A549 (cell line): ENCODE measurements at regions not wholly inside any gene's neighbourhood (a gene's known extent, or its start where the extent isn't known, plus 50 kb on each side); places are given as distances from the start of the nearest gene placed in this dataset.

ENCODE experiments used
- ATAC-seq, 2 experiments: fragments of 200-7000 bp in 1 of 2; fragments of >200 bp in 1 of 2; cut with Nextera tagmentation in 1 of 2; cut with Tn5 transposase in 1 of 2; 3 replicates each; pipeline versions ENCODE4 v1.8.0 to v1.9.1; 2018 to 2020; ENCODE audit warnings: mild to moderate bottlenecking in 1 of 2, moderate library complexity in 1 of 2
- CTCF ChIA-PET: fragments of 300-600 bp; sonication (Branson Sonifier 250); formaldehyde crosslinking; extraction: SDS; loops from one replicate; lab custom pipeline; 2021; ENCODE audit warnings: antibody characterized with exemption, inconsistent platforms; lab: Yijun Ruan, JAX
- POLR2A ChIA-PET: fragments of 350-600 bp; formaldehyde crosslinking; extraction: SDS; loops from one replicate; lab custom pipeline; 2021; ENCODE audit warnings: antibody characterized with exemption, inconsistent platforms; lab: Yijun Ruan, JAX
- DNase-seq, 2 experiments: peaks; one replicate each; pipeline versions ENCODE4 v3.0.0 to v3.0.0-alpha.2; 2011 to 2016; ENCODE audit warnings: low read depth in 1 of 2, low spot score in 1 of 2
- FAIRE-seq: peaks from 2 replicates; lab custom pipeline; 2011; peaks lifted over from hg19 to GRCh38; lab: Jason Lieb, UNC
- H3K27ac ChIP-seq, 2 experiments: fragments of >200 bp; sonication (Bioruptor Twin); formaldehyde crosslinking; 3 replicates each; pipeline ENCODE4 v1.5.1; 2016 to 2017
- H3K4me1 ChIP-seq: fragments of >200 bp; sonication (Bioruptor Twin); formaldehyde crosslinking; 3 replicates; pipeline ENCODE4 v1.6.1; 2016
- H3K4me2 ChIP-seq: fragments of >200 bp; sonication (Bioruptor Twin); formaldehyde crosslinking; 3 replicates; pipeline ENCODE4 v1.6.1; 2016
- H3K4me3 ChIP-seq: fragments of >200 bp; sonication (Bioruptor Twin); formaldehyde crosslinking; 3 replicates; pipeline ENCODE4 v1.5.1; 2016
- H3K9me3 ChIP-seq: fragments of >200 bp; sonication (Bioruptor Twin); formaldehyde crosslinking; 3 replicates; pipeline ENCODE4 v1.6.1; 2016
- ATOH8 ChIP-seq: fragments of 250-450 bp; sonication (Bioruptor Pico); IDR thresholded peaks from 2 replicates; pipeline ENCODE4 v1.5.0; 2020; ENCODE audit warnings: low read depth, mild to moderate bottlenecking, moderate library complexity
- BHLHE40 ChIP-seq: IDR thresholded peaks from 2 replicates; pipeline ENCODE4 v1.6.1; 2012; ENCODE audit warnings: low read depth, low read length, inconsistent platforms
- CBX8 ChIP-seq: fragments of 200-600 bp; sonication (generic); IDR thresholded peaks from 2 replicates; pipeline ENCODE4 v1.6.1; 2016
- EHMT2 ChIP-seq: fragments of 200-600 bp; sonication (generic); IDR thresholded peaks from 2 replicates; pipeline ENCODE4 v1.6.1; 2016; ENCODE audit warnings: antibody characterized with exemption, low read depth, mild to moderate bottlenecking, moderate library complexity
- ESRRA ChIP-seq: fragments of 150-350 bp; IDR thresholded peaks from 2 replicates; pipeline ENCODE4 v1.6.1; 2014; ENCODE audit warnings: mild to moderate bottlenecking, low read length, borderline replicate concordance
- GATA3 ChIP-seq: IDR thresholded peaks from 2 replicates; pipeline ENCODE4 v1.6.1; 2012; ENCODE audit warnings: borderline replicate concordance
- HDAC2 ChIP-seq: fragments of 200-600 bp; sonication (generic); IDR thresholded peaks from 2 replicates; pipeline ENCODE4 v1.6.1; 2016
- HES2 ChIP-seq: fragments of >200 bp; sonication (Bioruptor Twin); formaldehyde crosslinking; IDR thresholded peaks from 2 replicates; pipeline ENCODE4 v1.6.1; 2016
- HOXB5 ChIP-seq: fragments of 250-450 bp; sonication (Bioruptor Pico); IDR thresholded peaks from 2 replicates; pipeline ENCODE4 v1.5.0; 2020; ENCODE audit warnings: mild to moderate bottlenecking, moderate library complexity
- KDM5A ChIP-seq: fragments of 200-600 bp; sonication (generic); IDR thresholded peaks from 2 replicates; pipeline ENCODE4 v1.6.1; 2016; ENCODE audit warnings: antibody characterized with exemption, mild to moderate bottlenecking
- MAX ChIP-seq: IDR thresholded peaks from 2 replicates; pipeline ENCODE4 v1.6.1; 2012
- MAZ ChIP-seq: fragments of 150-350 bp; IDR thresholded peaks from 2 replicates; pipeline ENCODE4 v1.6.1; 2014; ENCODE audit warnings: antibody characterized with exemption, low read depth, low read length, borderline replicate concordance
- NPAS2 ChIP-seq: fragments of 250-450 bp; sonication (Bioruptor Pico); IDR thresholded peaks from 2 replicates; pipeline ENCODE4 v1.8.0; 2022; ENCODE audit warnings: mild to moderate bottlenecking, moderate library complexity, borderline replicate concordance
- POLR2A ChIP-seq: IDR thresholded peaks from 2 replicates; pipeline ENCODE4 v1.6.1; 2012; ENCODE audit warnings: mild to moderate bottlenecking, low read length
- RAD21 ChIP-seq, 2 experiments: fragments of >200 bp in 1 of 2; sonication (Bioruptor Twin) in 1 of 2; formaldehyde crosslinking in 1 of 2; IDR thresholded peaks in 1 of 2; conservative IDR thresholded peaks in 1 of 2; 2 replicates in 1 of 2; 3 replicates in 1 of 2; pipeline ENCODE4 v1.6.1; 2012 to 2018; ENCODE audit warnings: inconsistent platforms in 1 of 2
- RFX5 ChIP-seq: fragments of 450-650 bp; IDR thresholded peaks from 2 replicates; pipeline ENCODE4 v1.7.1; 2014; ENCODE audit warnings: antibody characterized with exemption, mild to moderate bottlenecking, moderate library complexity
- SMC3 ChIP-seq: fragments of >200 bp; sonication (Bioruptor Twin); formaldehyde crosslinking; IDR thresholded peaks from 3 replicates; pipeline ENCODE4 v1.6.1; 2018; ENCODE audit warnings: inconsistent platforms
- SREBF2 ChIP-seq: fragments of 450-650 bp; IDR thresholded peaks from 2 replicates; pipeline ENCODE4 v1.6.1; 2014; ENCODE audit warnings: mild to moderate bottlenecking, moderate library complexity
- ZFP36 ChIP-seq: fragments of 450-650 bp; IDR thresholded peaks from 2 replicates; pipeline ENCODE4 v1.6.1; 2014; ENCODE audit warnings: borderline replicate concordance; ENCODE audit not compliant: partially characterized antibody
- WGBS: methylation state at CpG from one replicate; pipeline ENCODE4 v1.1.6; 2017; ENCODE audit errors: missing lambda C conversion rate; 5-methylcytosine and 5-hydroxymethylcytosine counted together
- TF ChIP-seq, protein P1 (sequence below): fragments of 450-650 bp; IDR thresholded peaks from 2 replicates; pipeline ENCODE4 v1.6.1; 2014; ENCODE audit warnings: antibody characterized with exemption

GRCh38 chr5:56447656-56448055 lies 214.5 kb upstream of the ANKRD55 start:
- H3K4me3 ChIP-seq = no peak overlapping the region
- ChIA-PET POLR2A (no interaction called here), CTCF (no interaction called here)
- no peak overlapping the region; a peak in 1 of 6 replicates for H3K27ac ChIP-seq
- H3K4me2 ChIP-seq = no peak overlapping the region
- TF ChIP-seq HOXB5 (CRISPR knock-in tag) = no peak
- TF ChIP-seq ESRRA = no peak
- no peak for TF ChIP-seq SREBF2
- TF ChIP-seq GATA3 = no peak
- TF ChIP-seq SMC3 = no peak
- TF ChIP-seq HDAC2 = no peak
- TF ChIP-seq BHLHE40 = no peak
- no peaks in the 10 kb centered on the region for H3K4me1 ChIP-seq
- DNase-seq (no peak), ATAC-seq (no peak), FAIRE-seq (no peak)
- 60% methylated on average over 4 of the region's 4 CpGs for WGBS
- no peaks in the 10 kb centered on the region for H3K9me3 ChIP-seq

DNA sequence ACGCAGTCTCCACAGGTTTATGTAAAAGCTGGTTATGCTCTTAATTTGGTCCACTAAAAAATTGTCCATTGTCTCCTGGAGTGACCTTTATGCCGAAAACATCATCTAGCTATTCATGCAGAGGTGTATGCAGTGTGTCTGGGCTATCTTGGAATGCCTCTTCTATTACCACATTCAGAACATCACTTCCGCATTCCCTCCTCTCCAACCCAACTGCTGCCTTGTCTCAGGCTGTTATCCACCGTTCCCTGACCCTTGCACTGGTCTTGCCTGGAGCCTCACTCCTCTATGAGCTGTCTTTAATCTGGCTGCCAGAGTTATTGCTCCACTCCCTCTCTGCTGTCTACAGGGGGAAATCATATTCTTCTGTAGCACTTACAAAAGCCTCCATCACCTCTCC lies 214.1 kb upstream of the ANKRD55 start:
- ATAC-seq = peak; percentile 34 to 56; a peak in 4 of 6 replicates
- 73% methylated on average over 4 of the region's 4 CpGs for WGBS
- CTCF ChIA-PET = no interaction called here

DNA sequence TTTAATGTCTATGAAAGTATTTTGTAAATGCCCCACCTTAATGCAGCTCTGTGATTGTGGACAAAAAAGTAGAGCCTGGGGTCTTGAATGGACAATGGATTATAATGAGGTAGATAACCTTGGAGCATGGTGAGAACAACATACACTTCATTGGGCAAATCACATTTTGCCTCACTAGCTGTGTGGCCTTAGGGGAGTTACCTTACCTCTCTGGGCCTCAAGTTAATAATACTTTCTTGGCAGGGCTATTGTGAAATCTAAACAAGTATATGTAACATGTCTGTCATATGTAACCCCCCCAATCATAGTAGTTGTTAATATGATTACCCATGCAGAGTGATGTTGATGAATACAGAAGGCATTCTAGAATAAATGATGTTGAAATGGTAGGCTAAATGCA lies 213.6 kb upstream of the ANKRD55 start:
- FAIRE-seq (no peak), ATAC-seq (no peak), DNase-seq (no peak)
- no peak overlapping the region for H3K4me2 ChIP-seq
- POLR2A ChIA-PET = no interaction called here
- no peaks in the 10 kb centered on the region for H3K9me3 ChIP-seq
- CTCF ChIA-PET = no interaction called here
- peaks cover 5% of the 10 kb centered on the region; the same call in 2 of the 3 replicates for H3K4me1 ChIP-seq
- no peak overlapping the region for H3K4me3 ChIP-seq
- TF ChIP-seq, protein P1, sequence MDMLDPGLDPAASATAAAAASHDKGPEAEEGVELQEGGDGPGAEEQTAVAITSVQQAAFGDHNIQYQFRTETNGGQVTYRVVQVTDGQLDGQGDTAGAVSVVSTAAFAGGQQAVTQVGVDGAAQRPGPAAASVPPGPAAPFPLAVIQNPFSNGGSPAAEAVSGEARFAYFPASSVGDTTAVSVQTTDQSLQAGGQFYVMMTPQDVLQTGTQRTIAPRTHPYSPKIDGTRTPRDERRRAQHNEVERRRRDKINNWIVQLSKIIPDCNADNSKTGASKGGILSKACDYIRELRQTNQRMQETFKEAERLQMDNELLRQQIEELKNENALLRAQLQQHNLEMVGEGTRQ = no peak
- TF ChIP-seq SMC3 (no peak), ZFP36 (peak; percentile 18)
- no peak overlapping the region; a peak in 1 of 6 replicates for H3K27ac ChIP-seq

More for the DNA sequence above, 214.1 kb upstream of the ANKRD55 start:
- Histone ChIP-seq H3K27ac (no peak overlapping the region; a peak in 1 of 6 replicates), H3K9me3 (no peaks in the 10 kb centered on the region), H3K4me2 (no peak overlapping the region), H3K4me3 (no peak overlapping the region), H3K4me1 (peaks cover under 1% of the 10 kb centered on the region; the same call in 1 of the 3 replicates)
- DNase-seq (peak in 1 of 2 experiments; percentile 33), FAIRE-seq (no peak)
- no peak for TF ChIP-seq NPAS2 (CRISPR knock-in tag)
- POLR2A ChIA-PET = no interaction called here

DNA sequence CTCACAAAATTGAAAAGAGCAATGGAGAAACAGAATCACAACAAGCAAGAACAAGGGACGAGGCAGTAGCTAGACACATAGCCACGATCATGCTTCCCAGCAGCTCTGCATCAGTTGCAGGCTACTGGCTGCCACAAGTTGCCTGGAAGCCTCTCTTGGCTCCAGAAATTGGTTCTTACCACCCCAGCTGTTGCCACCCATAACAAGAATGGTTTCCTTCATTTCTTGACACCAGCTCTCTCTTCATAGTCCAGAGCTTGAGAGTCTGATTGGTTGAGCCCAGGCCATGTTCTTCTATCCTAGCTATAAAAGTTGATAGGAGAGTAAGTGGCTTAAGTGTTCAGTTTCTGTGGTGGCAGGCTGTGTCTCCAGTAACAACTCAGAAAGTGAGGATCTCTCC lies 210.7 kb upstream of the ANKRD55 start:
- H3K9me3 ChIP-seq = no peaks in the 10 kb centered on the region
- ChIA-PET POLR2A (no interaction called here), CTCF (no interaction called here)
- H3K4me3 ChIP-seq = no peak overlapping the region
- DNase-seq (no peak), ATAC-seq (no peak), FAIRE-seq (no peak)
- 67% methylated on average over 2 of the region's 2 CpGs for WGBS
- TF ChIP-seq MAX = no peak
- TF ChIP-seq CBX8 = no peak
- TF ChIP-seq ESRRA = no peak
- no peak for TF ChIP-seq POLR2A
- TF ChIP-seq RAD21 (conservative IDR thresholded peaks at IDR 0.05 in 1 of 2, IDR thresholded peaks at IDR 0.05 in 1 of 2) = no peak
- no peak for TF ChIP-seq HOXB5 (CRISPR knock-in tag)
- TF ChIP-seq ATOH8 (CRISPR knock-in tag) = no peak
- no peak for TF ChIP-seq HDAC2
- no peak for TF ChIP-seq RFX5
- no peak for TF ChIP-seq HES2
- no peak for TF ChIP-seq SMC3
- TF ChIP-seq EHMT2 = no peak
- TF ChIP-seq MAZ = no peak
- no peak for TF ChIP-seq KDM5A
- H3K4me2 ChIP-seq = no peak overlapping the region
- peaks cover 17% of the 10 kb centered on the region for H3K4me1 ChIP-seq
- no peak overlapping the region; a peak in 1 of 6 replicates for H3K27ac ChIP-seq
